ENCODE measurements at regions not wholly inside any gene's neighbourhood (a gene's known extent, or its start where the extent isn't known, plus 50 kb on each side); places are given as distances from the start of the nearest gene placed in this dataset.

DNA sequence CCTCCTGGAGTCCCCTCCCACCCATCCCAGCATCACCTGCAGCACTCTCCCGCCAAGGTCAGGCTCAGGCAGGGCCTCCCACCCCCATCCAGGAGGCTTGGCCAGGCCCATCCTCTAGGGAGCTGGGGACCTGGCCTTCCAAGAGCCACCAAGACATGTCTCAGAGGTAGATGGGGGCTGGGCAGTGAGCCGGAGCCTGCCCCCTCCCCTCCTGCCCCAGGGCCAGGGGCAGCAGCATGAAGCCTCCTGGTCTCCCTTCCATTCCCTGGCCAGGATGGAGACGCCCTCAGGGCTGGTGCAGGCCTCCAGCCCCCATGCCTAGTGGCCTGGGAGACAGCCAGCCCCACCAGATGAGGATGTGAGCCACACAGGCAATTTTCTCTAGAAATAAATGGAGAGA is 69.3 kb upstream of the C14orf180 start:
- TF ChIP-seq, protein P1, sequence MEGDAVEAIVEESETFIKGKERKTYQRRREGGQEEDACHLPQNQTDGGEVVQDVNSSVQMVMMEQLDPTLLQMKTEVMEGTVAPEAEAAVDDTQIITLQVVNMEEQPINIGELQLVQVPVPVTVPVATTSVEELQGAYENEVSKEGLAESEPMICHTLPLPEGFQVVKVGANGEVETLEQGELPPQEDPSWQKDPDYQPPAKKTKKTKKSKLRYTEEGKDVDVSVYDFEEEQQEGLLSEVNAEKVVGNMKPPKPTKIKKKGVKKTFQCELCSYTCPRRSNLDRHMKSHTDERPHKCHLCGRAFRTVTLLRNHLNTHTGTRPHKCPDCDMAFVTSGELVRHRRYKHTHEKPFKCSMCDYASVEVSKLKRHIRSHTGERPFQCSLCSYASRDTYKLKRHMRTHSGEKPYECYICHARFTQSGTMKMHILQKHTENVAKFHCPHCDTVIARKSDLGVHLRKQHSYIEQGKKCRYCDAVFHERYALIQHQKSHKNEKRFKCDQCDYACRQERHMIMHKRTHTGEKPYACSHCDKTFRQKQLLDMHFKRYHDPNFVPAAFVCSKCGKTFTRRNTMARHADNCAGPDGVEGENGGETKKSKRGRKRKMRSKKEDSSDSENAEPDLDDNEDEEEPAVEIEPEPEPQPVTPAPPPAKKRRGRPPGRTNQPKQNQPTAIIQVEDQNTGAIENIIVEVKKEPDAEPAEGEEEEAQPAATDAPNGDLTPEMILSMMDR (IDR thresholded peaks at IDR 0.05) = no peak
- no peak for TF ChIP-seq EZH2 (IDR thresholded peaks at IDR 0.05; ENCODE audit: borderline replicate concordance, insufficient read depth, low read depth, low read length, poor library complexity, severe bottlenecking)
